Cardiac muscle cell (in vitro differentiated cells and primary cell): ENCODE measurements at regions not wholly inside any gene's neighbourhood (a gene's known extent, or its start where the extent isn't known, plus 50 kb on each side); places are given as distances from the start of the nearest gene placed in this dataset.

Source experiments
- DNase-seq, 2 donors: peaks; one replicate each; pipeline versions ENCODE4 v3.0.0 to v3.0.0-alpha.2; 2010 to 2017; ENCODE audit warnings: low read depth in 1 of 2, low spot score in 1 of 2
- H3K27ac ChIP-seq: fragments of 200-600 bp; sonication (generic); 2 replicates; pipeline ENCODE4 v1.5.1; 2016
- H3K27me3 ChIP-seq: fragments of 200-600 bp; sonication (generic); 2 replicates; pipeline ENCODE4 v1.6.0; 2016; ENCODE audit warnings: control low read depth
- H3K36me3 ChIP-seq: fragments of 200-600 bp; sonication (generic); 2 replicates; pipeline ENCODE4 v1.5.1; 2016; ENCODE audit warnings: control low read depth
- H3K4me1 ChIP-seq: fragments of 200-600 bp; sonication (generic); 2 replicates; pipeline ENCODE4 v1.8.1; 2017; ENCODE audit warnings: low read depth, mild to moderate bottlenecking, mixed run types
- H3K4me3 ChIP-seq: fragments of 200-600 bp; sonication (generic); 2 replicates; pipeline ENCODE4 v1.5.1; 2016; ENCODE audit warnings: mild to moderate bottlenecking
- H3K9me3 ChIP-seq: fragments of 200-600 bp; sonication (generic); 2 replicates; pipeline ENCODE4 v1.5.1; 2017; ENCODE audit warnings: low read depth, mild to moderate bottlenecking, control low read depth
- TF ChIP-seq, protein P1 (sequence below): IDR thresholded peaks from 2 replicates; pipeline ENCODE4 v1.5.1; 2012; ENCODE audit warnings: low read depth, mild to moderate bottlenecking, low read length

DNA sequence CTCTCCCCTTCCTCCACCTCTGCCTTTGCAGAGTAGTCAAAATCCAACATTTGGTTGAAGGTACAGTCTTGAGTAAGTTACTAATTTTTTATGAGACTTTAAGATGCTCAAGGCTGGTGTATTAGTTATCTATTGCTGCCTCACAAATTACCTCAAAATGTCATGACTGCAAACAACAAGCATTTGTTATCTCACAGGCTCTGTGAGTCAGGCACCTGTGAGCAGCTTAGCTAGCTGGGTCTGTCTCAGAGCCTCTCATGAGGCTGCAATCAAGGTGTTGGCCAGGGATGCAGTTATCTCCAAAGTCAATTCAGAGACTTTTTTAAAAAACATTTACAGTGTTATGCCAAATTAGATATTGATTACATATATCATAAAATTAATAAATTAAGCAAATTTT is 371.3 kb upstream of the RGMB start:
- Histone ChIP-seq H3K4me3 (no peak overlapping the region), H3K9me3 (no peaks in the 10 kb centered on the region), H3K4me1 (no peaks in the 10 kb centered on the region), H3K27ac (no peak overlapping the region), H3K27me3 (no peaks in the 10 kb centered on the region), H3K36me3 (no peaks in the 10 kb centered on the region)
- no peak for DNase-seq
- TF ChIP-seq, protein P1, sequence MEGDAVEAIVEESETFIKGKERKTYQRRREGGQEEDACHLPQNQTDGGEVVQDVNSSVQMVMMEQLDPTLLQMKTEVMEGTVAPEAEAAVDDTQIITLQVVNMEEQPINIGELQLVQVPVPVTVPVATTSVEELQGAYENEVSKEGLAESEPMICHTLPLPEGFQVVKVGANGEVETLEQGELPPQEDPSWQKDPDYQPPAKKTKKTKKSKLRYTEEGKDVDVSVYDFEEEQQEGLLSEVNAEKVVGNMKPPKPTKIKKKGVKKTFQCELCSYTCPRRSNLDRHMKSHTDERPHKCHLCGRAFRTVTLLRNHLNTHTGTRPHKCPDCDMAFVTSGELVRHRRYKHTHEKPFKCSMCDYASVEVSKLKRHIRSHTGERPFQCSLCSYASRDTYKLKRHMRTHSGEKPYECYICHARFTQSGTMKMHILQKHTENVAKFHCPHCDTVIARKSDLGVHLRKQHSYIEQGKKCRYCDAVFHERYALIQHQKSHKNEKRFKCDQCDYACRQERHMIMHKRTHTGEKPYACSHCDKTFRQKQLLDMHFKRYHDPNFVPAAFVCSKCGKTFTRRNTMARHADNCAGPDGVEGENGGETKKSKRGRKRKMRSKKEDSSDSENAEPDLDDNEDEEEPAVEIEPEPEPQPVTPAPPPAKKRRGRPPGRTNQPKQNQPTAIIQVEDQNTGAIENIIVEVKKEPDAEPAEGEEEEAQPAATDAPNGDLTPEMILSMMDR, result no peak

DNA sequence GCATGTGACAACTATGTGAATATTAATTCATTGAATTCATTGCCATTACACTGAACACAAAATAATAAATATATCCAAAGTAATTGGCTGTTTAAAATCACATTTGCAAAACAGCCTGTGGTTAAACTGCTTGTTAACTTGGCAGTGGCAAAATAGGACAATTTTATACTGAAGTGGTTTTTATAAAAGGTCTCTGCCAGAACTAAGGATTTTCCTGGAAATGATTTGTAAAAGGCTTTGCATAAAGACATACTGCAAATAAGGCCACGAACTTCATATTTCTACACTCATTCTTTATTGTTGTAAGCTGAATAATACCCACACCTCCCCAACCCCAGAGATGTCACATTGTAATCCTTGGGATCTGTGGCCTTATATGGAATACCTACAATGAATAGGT is 370.3 kb upstream of the RGMB start:
- Histone ChIP-seq H3K4me3 (no peak overlapping the region), H3K9me3 (no peaks in the 10 kb centered on the region), H3K36me3 (no peaks in the 10 kb centered on the region), H3K27ac (no peak overlapping the region), H3K27me3 (no peaks in the 10 kb centered on the region), H3K4me1 (no peaks in the 10 kb centered on the region)
- TF ChIP-seq, protein P1, result no peak
- no peak for DNase-seq

DNA sequence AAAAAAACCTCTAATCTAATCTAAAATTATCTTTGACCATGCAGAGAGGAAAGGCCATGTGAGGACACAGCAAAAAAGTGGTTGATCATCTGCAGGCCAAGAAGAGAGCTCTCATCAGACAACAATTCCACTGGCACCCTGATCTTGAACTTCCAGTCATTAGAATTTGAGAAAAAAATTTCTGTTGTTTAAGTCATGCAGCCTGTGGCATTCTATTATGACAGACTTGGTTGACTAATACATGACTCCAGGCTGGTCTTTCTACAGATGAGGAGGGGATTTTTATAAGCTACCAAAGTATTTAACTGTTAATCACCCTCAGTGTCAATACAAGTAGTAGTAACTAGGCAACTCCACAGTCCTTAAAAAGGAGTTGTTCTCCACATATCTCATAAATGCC is 358.5 kb upstream of the RGMB start:
- TF ChIP-seq, protein P1, result no peak
- Histone ChIP-seq H3K36me3 (no peaks in the 10 kb centered on the region), H3K27me3 (no peaks in the 10 kb centered on the region), H3K4me1 (no peaks in the 10 kb centered on the region), H3K4me3 (no peak overlapping the region), H3K9me3 (no peaks in the 10 kb centered on the region), H3K27ac (no peak overlapping the region)
- peak in 1 of 2 donors; percentile 62 for DNase-seq

DNA sequence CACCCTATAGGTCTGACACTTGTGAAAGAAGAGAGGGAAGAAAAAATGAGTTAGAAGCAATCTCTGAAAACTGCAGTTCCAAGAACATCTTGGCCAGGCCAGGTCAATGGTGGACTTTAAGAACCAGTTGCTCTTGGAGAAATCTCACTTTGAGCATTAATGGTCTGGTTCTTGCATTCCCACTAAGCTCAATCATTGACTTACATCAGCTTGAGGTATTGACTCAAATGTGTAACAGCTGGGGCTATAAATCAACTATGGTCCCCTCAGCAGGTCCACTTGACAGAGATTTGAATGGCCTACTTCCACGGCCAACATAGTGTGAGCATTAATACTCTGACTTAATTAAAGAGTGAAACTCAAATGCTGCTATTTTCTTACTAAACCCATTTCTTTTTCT is 357.8 kb upstream of the RGMB start:
- H3K36me3 ChIP-seq, result no peaks in the 10 kb centered on the region
- no peak overlapping the region for H3K27ac ChIP-seq
- no peaks in the 10 kb centered on the region for H3K4me1 ChIP-seq
- DNase-seq, result no peak
- TF ChIP-seq, protein P1, result no peak
- H3K4me3 ChIP-seq, result no peak overlapping the region
- H3K9me3 ChIP-seq, result no peaks in the 10 kb centered on the region
- no peaks in the 10 kb centered on the region for H3K27me3 ChIP-seq

DNA sequence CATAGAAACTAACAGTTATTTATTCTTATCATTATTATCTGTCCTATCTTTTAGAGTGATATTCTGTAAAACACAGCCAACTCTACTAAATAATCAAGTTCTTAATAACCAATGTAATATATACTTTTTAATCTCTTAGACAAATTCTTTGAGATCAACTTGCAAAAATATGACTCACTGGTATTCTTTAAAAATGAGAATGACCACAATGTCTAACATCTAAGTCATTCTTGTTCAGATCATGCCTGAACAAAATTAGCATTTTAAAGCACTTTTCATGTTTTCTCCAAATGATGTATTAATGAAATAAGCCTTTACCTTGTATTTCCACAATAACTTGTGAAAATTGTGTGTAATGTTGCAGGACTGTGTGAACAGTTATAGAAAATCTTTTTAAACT is 356.9 kb upstream of the RGMB start:
- TF ChIP-seq, protein P1, result no peak
- H3K4me3 ChIP-seq, result no peak overlapping the region
- no peaks in the 10 kb centered on the region for H3K4me1 ChIP-seq
- H3K9me3 ChIP-seq, result no peaks in the 10 kb centered on the region
- H3K27ac ChIP-seq, result no peak overlapping the region
- H3K36me3 ChIP-seq, result no peaks in the 10 kb centered on the region
- H3K27me3 ChIP-seq, result no peaks in the 10 kb centered on the region
- DNase-seq, result peak in 1 of 2 donors; percentile 22

DNA sequence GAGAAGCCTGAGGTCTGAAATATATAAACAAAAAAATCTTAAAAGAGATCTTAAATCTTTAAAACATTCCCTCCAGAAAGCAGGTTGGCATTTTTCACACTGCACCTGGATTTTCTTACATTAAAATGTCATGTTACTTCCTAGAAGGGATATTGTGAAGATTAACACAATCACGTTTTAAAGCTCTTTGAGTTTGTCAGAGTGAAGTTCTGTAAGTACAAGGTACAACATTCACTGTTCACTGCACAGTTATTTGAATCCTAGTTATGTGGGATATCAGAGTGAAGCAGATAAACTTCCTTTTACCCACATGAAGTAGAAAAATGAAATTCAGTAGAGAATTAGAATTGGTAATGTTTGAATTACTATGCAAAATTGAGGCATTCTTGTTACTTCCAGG is 353.6 kb upstream of the RGMB start:
- TF ChIP-seq, protein P1, result no peak
- H3K27ac ChIP-seq, result no peak overlapping the region
- no peaks in the 10 kb centered on the region for H3K36me3 ChIP-seq
- H3K27me3 ChIP-seq, result no peaks in the 10 kb centered on the region
- no peak for DNase-seq
- H3K4me1 ChIP-seq, result no peaks in the 10 kb centered on the region
- H3K4me3 ChIP-seq, result no peak overlapping the region
- no peaks in the 10 kb centered on the region for H3K9me3 ChIP-seq
